ENCODE measurements at regions not wholly inside any gene's neighbourhood (a gene's known extent, or its start where the extent isn't known, plus 50 kb on each side); places are given as distances from the start of the nearest gene placed in this dataset.

GRCh38 chr1:79714664-79715063, 708.1 kb upstream of the ADGRL4 start (continued):
- no peak for TF ChIP-seq TEAD4 (IDR thresholded peaks at IDR 0.05; ENCODE audit: low read depth, low read length)
- TF ChIP-seq USF2 (IDR thresholded peaks at IDR 0.05; ENCODE audit: low read length): no peak
- no peak for TF ChIP-seq SAP30 (IDR thresholded peaks at IDR 0.05; ENCODE audit: insufficient read depth, insufficient replicate concordance, low read length)
- TF ChIP-seq EP300 (IDR thresholded peaks at IDR 0.05; ENCODE audit: borderline replicate concordance in 1 of 2, low read depth in 2 of 2, low read length in 2 of 2): no peak
- no peak for TF ChIP-seq CHD2 (IDR thresholded peaks at IDR 0.05; ENCODE audit: low read length)

All from H1 (cell line).